GM23338 (cell line): ENCODE measurements at regions not wholly inside any gene's neighbourhood (a gene's known extent, or its start where the extent isn't known, plus 50 kb on each side); places are given as distances from the start of the nearest gene placed in this dataset.

Experiments used
- ATAC-seq: fragments of 200-7000 bp; cut with Tn5 transposase; 3 replicates; pipeline ENCODE4 v1.9.1; 2020
- DNase-seq: peaks from one replicate; pipeline ENCODE4 v3.0.0-alpha.2; 2015; ENCODE audit warnings: low spot score
- H2AFZ ChIP-seq: fragments of 200-600 bp; sonication (generic); 2 replicates; pipeline ENCODE4 v1.8.0; 2016; ENCODE audit warnings: antibody characterized with exemption, mild to moderate bottlenecking, moderate library complexity
- H3F3A ChIP-seq: fragments of 200-600 bp; sonication (generic); replicated peaks from 2 replicates; pipeline ENCODE4 v1.8.0; 2017; ENCODE audit warnings: antibody characterized with exemption, mixed run types, low read depth
- H3K27ac ChIP-seq: fragments of 200-600 bp; sonication (generic); 2 replicates; pipeline ENCODE4 v1.6.1; 2016; ENCODE audit warnings: low read depth
- H3K27me3 ChIP-seq: fragments of 200-600 bp; sonication (generic); 2 replicates; pipeline ENCODE4 v1.8.0; 2016; ENCODE audit warnings: mild to moderate bottlenecking, mixed run types, moderate library complexity; ENCODE audit not compliant: insufficient read depth
- H3K36me3 ChIP-seq: fragments of 200-600 bp; sonication (generic); 2 replicates; pipeline ENCODE4 v1.8.0; 2016; ENCODE audit warnings: mild to moderate bottlenecking; ENCODE audit not compliant: insufficient read depth
- H3K4me1 ChIP-seq: fragments of 200-600 bp; sonication (generic); 2 replicates; pipeline ENCODE4 v1.8.0; 2016; ENCODE audit warnings: mild to moderate bottlenecking, moderate library complexity; ENCODE audit not compliant: insufficient read depth
- H3K4me2 ChIP-seq: fragments of 200-600 bp; sonication (generic); 2 replicates; pipeline ENCODE4 v1.7.1; 2017; ENCODE audit warnings: mixed run types
- H3K4me3 ChIP-seq: fragments of 200-600 bp; sonication (generic); 2 replicates; pipeline ENCODE4 v1.6.1; 2016; ENCODE audit warnings: mixed run types
- H3K79me2 ChIP-seq: fragments of 200-600 bp; sonication (generic); replicated peaks from 2 replicates; pipeline ENCODE4 v1.8.0; 2017; ENCODE audit warnings: mild to moderate bottlenecking; ENCODE audit not compliant: insufficient read depth
- H3K9me2 ChIP-seq: fragments of 200-600 bp; sonication (generic); 2 replicates; pipeline ENCODE4 v1.8.0; 2017; ENCODE audit not compliant: insufficient read depth
- H4K20me1 ChIP-seq: fragments of 200-600 bp; sonication (generic); replicated peaks from 2 replicates; pipeline ENCODE4 v1.8.0; 2017; ENCODE audit warnings: mild to moderate bottlenecking; ENCODE audit not compliant: insufficient read depth
- H3K27ac Mint-ChIP-seq: 2 replicates; pipeline ENCODE4 v1.8.0; 2020; ENCODE audit warnings: inconsistent platforms, mild to moderate bottlenecking, moderate library complexity, mixed read lengths
- H3K27me3 Mint-ChIP-seq: 3 replicates; pipeline ENCODE4 v1.8.0; 2022; ENCODE audit warnings: low read depth, mild to moderate bottlenecking, moderate library complexity, mixed read lengths, inconsistent platforms; ENCODE audit not compliant: insufficient read depth, poor library complexity
- H3K36me3 Mint-ChIP-seq: 3 replicates; pipeline ENCODE4 v1.8.0; 2021; ENCODE audit warnings: low read depth, mild to moderate bottlenecking, inconsistent platforms, moderate library complexity, mixed read lengths
- H3K4me1 Mint-ChIP-seq: 3 replicates; pipeline ENCODE4 v1.8.0; 2020; ENCODE audit warnings: mild to moderate bottlenecking, inconsistent platforms, mixed read lengths
- H3K4me3 Mint-ChIP-seq: 3 replicates; pipeline ENCODE4 v1.8.0; 2021; ENCODE audit warnings: moderate library complexity, mild to moderate bottlenecking, inconsistent platforms, mixed read lengths
- H3K9me3 Mint-ChIP-seq: 3 replicates; pipeline ENCODE4 v1.8.0; 2020; ENCODE audit warnings: moderate library complexity, mild to moderate bottlenecking, inconsistent platforms, mixed read lengths
- CREB1 ChIP-seq: fragments of 250-450 bp; sonication (Bioruptor Pico); IDR thresholded peaks from 2 replicates; pipeline ENCODE4 v1.5.0; 2020; ENCODE audit warnings: low read depth, mild to moderate bottlenecking, moderate library complexity
- CTCF ChIP-seq, 2 experiments: fragments of 200-600 bp in 1 of 2; sonication (generic) in 1 of 2; conservative IDR thresholded peaks; 2 replicates each; pipeline versions ENCODE4 v1.5.1 to v1.6.1; 2016 to 2017; ENCODE audit warnings: antibody characterized with exemption in 2 of 2, low read depth in 2 of 2, mild to moderate bottlenecking in 2 of 2, moderate library complexity in 1 of 2
- ETS1 ChIP-seq: IDR thresholded peaks from 2 replicates; pipeline ENCODE4 v1.6.1; 2016; ENCODE audit warnings: antibody characterized with exemption
- EZH2 ChIP-seq: fragments of 200-600 bp; sonication (generic); IDR thresholded peaks from one replicate; pipeline ENCODE4 v1.8.0; 2017; ENCODE audit warnings: antibody characterized with exemption, mild to moderate bottlenecking, low read depth; ENCODE audit not compliant: unreplicated experiment
- EZH2phosphoT487 ChIP-seq: fragments of 200-600 bp; sonication (generic); IDR thresholded peaks from one replicate; pipeline ENCODE4 v1.8.1; 2018; ENCODE audit warnings: antibody characterized with exemption; ENCODE audit not compliant: unreplicated experiment
- JUNB ChIP-seq: IDR thresholded peaks from one replicate; pipeline ENCODE4 v1.6.1; 2016; ENCODE audit warnings: antibody characterized with exemption; ENCODE audit not compliant: unreplicated experiment
- NANOG ChIP-seq: IDR thresholded peaks from 2 replicates; pipeline ENCODE4 v1.6.1; 2016; ENCODE audit warnings: antibody characterized with exemption, borderline replicate concordance
- POLR2AphosphoS5 ChIP-seq: IDR thresholded peaks from 2 replicates; pipeline ENCODE4 v1.6.1; 2016; ENCODE audit warnings: antibody characterized with exemption, low read depth
- REST ChIP-seq: IDR thresholded peaks from one replicate; pipeline ENCODE4 v1.6.1; 2018; ENCODE audit warnings: antibody characterized with exemption; ENCODE audit not compliant: unreplicated experiment
- STAT1 ChIP-seq: IDR thresholded peaks from one replicate; pipeline ENCODE4 v1.6.1; 2016; ENCODE audit warnings: antibody characterized with exemption; ENCODE audit not compliant: unreplicated experiment
- ZNF114 ChIP-seq: fragments of 250-450 bp; sonication (Bioruptor Pico); IDR thresholded peaks from 2 replicates; pipeline ENCODE4 v1.5.0; 2020; ENCODE audit warnings: mild to moderate bottlenecking, moderate library complexity
- ZNF331 ChIP-seq: fragments of 250-450 bp; sonication (Bioruptor Pico); IDR thresholded peaks from 2 replicates; pipeline ENCODE4 v1.5.0; 2020; ENCODE audit warnings: low read depth, mild to moderate bottlenecking, moderate library complexity
- ZNF462 ChIP-seq: fragments of 250-450 bp; sonication (Bioruptor Pico); IDR thresholded peaks from 2 replicates; pipeline ENCODE4 v1.5.0; 2020; ENCODE audit warnings: mild to moderate bottlenecking, moderate library complexity

DNA sequence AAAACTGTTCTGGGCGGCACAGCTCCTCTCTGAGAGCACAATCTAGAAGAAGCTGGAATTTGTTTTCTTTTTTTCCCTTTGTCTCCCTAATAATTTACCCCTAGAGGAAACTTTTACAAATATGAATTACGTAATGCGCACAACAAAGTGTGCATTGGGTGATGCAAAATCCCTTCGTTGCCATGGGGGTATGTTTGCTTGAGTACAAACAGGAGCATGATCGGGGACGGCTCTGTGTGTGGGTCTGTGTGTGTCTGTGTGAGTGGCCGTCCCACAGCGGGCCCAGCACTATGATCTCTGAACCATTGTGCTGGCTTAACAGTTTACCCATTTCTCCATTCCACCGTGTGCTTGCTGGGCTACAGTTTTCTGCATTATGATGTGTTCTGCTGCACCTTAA is 278.2 kb downstream of the CDC5L start:
- no peak overlapping the region for H3K27ac ChIP-seq
- no peak overlapping the region for H3K4me3 Mint-ChIP-seq
- H3K27me3 ChIP-seq: no peaks in the 10 kb centered on the region
- H3K36me3 ChIP-seq: no peaks in the 10 kb centered on the region
- H3K4me2 ChIP-seq: no peak overlapping the region
- no peak for TF ChIP-seq EZH2
- no peak for TF ChIP-seq POLR2AphosphoS5
- TF ChIP-seq ZNF462 (CRISPR knock-in tag): no peak
- TF ChIP-seq JUNB: no peak
- TF ChIP-seq ZNF114 (CRISPR knock-in tag): no peak
- TF ChIP-seq STAT1: no peak
- TF ChIP-seq EZH2phosphoT487: no peak
- no peak for TF ChIP-seq CREB1 (CRISPR knock-in tag)
- no peak for TF ChIP-seq NANOG
- no peak for TF ChIP-seq ZNF331 (CRISPR knock-in tag)
- TF ChIP-seq ETS1: no peak
- no peak for TF ChIP-seq REST
- TF ChIP-seq CTCF (conservative IDR thresholded peaks at IDR 0.05; ENCODE audit: low read depth in 2 of 2): no peak
- H4K20me1 ChIP-seq: no peaks in the 10 kb centered on the region
- H3K9me3 Mint-ChIP-seq: no peaks in the 10 kb centered on the region; the same call in 2 of the 3 replicates
- peaks cover 18% of the 10 kb centered on the region for H3K9me2 ChIP-seq
- no peak for ATAC-seq
- H3K27ac Mint-ChIP-seq: no peak overlapping the region
- H3F3A ChIP-seq: 0 out of 2 replicates have a peak, but pooled peaks cover 3% of the 10 kb centered on the region
- H3K36me3 Mint-ChIP-seq: no peaks in the 10 kb centered on the region; the same call in 2 of the 3 replicates
- peaks cover 20% of the 10 kb centered on the region for H3K27me3 Mint-ChIP-seq
- no peak for DNase-seq
- no peak overlapping the region for H2AFZ ChIP-seq
- no peak overlapping the region for H3K4me3 ChIP-seq
- H3K4me1 Mint-ChIP-seq: peaks cover 80% of the 10 kb centered on the region
- peaks cover 48% of the 10 kb centered on the region for H3K4me1 ChIP-seq
- H3K79me2 ChIP-seq: no peaks in the 10 kb centered on the region
